ENCODE measurements at regions not wholly inside any gene's neighbourhood (a gene's known extent, or its start where the extent isn't known, plus 50 kb on each side); places are given as distances from the start of the nearest gene placed in this dataset.

DNA sequence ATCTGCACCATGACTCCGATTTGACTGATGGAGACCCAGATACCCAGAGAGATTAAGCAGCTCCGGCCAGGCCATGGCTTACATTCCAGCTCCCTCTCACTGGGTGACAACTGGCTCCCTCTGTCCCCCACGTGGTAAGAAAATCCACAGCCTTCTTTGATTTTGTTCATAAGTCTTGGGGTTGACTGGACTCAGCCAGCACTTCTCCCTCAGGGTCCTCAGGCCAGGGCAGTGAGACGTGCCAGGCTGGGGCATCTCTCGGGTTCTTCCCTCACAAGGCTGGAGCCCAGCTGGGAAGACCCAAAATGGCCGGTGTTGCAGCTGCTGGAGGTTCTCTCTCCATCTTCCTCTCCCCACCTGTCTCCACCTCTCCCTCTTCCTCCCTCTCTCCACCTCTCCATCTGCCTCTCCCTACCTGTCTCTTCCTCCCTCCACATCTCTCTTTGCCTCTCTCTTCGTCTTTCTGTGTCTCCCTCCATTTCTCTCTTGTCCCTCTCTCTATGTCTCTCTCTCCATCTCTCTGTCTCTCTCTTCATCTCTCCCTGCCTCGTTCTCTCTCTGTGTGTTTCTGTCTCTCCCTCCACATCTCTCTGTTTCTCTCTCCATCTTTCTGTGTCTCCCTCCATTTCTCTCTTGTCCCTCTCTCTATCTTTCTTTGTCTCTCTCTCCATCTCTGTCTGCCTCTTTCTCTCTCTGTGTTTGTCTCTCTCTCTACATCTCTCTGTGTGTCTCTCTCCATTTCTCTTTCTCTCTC is 105.3 kb downstream of the FOXL1 start:
- DNase-seq, result no peak

DNA sequence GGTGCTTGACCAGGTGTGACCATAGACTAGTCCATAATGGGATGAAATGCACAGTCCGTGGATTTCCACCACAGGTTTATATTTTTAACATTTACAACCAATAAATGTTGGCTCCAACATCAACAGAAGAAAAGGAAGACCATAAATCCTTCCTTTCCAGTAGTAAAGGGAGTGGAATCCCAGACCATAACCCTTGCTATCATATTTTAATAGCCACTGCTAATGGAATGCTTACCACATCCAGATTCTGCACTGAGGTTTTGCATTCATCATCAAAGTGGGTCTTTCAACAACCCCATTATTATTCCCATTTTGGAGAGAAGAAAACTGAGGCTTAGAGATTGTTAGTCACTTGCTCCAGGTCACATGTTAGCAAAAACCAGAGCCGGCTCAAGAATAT is 106.7 kb downstream of the FOXL1 start:
- no peak for DNase-seq

DNA sequence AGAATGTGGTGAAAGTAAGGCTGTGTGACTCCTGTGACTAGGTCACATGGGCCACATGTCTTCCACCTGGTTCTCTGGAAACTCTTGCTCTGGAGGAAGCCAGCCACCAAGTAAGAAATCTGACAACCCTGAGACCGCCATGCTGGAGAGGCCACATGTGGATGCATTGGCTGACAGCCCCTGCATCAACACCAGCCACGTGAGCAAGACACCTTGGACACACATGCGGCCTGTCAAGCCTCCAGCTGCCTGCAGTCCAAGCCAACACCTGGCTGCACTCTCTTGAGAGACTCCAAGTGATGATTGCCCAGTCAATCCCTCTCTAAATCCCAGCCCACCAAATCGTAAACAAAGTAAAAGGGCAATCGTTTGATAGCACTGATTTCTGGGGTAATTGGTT is 112.6 kb downstream of the FOXL1 start:
- DNase-seq, result no peak

DNA sequence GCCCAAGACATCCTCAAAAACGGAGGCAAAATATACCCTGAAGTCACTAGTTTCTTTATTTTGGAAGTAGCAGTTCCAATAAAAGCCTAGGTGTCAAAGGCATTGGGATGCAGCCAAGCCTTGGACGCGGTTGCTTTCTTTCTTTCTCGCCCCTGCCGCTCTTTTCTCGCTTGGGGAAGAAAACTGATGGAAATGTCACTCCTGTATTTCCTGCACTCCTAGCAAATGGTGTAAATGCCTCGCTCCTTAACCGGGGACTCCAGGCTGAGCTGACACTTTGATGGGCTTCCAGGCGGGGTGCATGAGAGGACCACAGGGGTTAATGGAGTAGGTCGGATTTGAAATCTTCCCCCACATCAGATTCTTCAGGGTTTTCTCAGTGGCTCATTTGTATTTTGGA is 114.1 kb downstream of the FOXL1 start:
- DNase-seq, result no peak

DNA sequence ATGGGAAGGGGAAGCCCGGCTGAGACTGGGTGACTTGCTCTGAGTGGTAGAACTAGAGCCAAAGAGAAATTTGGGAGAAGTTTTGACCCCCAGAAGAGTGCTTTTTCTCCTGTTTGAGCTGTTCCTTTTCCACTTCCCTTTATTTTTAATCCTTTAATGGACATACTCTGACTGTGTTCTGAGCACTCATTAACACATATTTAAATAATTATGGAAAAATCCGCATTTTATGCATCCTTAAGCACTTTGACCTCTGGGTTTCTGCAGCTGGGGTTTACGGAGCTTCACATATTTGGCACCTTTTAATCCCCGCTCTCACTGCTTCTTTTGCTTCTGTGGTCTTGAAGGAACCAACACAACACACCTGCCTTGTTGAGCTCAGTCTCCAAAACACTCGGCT is 114.7 kb downstream of the FOXL1 start:
- no peak for DNase-seq

DNA sequence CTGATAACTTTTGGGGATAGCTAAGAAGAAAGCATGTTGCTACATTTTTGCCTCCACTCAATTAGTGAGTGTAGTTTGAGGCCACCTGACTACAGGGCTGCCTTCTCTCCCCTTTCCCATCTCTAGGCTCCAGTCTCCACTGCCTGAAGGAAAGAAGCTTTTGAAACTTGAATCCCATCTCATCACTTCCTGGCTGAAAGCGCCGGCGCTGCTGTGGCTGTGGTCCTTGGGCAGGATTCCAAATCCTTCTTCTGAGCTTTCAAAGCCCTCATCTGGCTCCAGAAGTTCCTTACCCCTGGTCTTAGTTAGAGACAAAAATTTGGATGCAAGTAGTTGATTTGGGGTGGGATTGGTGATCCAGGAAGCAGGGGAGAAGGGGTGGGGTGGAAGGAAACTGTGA is 119.4 kb downstream of the FOXL1 start:
- DNase-seq, result no peak

DNA sequence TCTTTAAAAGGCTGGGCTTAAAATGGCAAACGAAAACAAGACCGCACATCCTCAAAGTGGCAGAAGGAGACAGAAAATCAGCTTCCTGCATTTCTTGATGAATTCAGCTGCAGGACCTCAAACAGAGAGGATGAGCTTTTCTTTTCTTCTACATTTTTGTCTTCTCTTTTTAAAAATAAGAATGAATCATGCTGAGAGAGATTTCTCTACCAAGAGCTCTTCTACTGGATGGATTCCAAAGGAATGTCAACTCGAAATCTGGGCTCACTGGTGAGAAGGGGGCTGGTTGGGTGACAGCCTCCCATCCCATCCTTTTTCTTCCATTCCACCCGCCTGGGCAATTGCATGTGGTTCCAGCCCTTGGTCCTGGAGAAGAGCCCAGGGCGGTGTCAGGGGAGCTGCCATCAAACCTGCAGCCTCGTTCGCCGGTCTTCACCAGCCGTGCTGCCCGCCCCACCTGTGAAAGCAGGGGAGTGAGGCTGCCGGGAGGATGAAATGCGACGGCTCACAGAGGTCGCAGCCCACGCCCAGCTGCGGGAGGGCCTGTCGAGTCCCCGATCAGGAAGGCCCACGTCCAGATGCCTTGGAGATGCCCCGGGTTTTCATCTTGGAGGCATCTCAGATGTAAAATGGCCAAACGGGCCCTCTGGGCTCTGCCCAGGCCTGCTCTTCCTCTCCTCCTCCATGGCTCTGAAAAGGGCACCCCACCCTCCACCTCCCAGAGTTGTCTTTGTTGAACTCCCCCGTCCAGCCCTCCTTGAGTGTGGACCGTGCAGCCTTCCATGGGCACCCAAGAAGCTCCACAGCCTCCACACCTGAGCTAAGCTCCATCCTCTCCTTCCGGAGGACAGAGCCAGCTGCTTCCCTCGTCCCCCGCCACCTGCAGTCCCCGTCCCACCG is 121.9 kb downstream of the FOXL1 start:
- no peak for DNase-seq

DNA sequence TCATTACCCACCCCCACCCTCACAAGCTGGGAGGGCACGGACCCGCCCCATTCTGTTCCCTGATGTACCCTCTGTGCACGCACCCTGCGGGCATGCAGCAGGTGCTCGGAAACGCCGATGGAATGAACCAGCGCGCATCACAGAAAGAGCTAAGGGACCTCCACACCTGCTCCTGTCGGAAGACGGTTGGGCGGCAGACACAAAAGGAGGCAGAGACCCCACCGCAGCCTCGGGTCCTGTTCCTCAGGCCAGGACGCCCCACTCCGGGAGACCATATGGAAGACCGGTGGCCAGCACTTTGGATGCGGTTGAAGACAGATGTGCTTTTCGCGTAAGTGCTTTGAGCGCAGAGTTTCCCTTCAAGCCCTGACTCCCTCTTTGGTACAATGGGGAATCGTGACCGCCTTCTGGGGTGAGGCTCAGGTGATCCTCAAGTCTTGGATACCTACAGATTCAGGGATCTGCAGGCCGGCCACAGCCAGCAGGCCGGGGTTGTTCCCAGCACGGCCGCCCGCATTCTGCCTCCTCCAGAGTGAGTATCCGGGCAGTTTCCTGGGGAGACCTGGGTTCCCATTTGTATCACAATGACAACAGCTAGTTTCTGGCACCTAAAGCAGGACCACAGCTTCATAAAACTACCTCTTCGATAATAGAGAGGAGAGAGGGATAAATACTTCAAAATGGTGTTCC is 123.1 kb downstream of the FOXL1 start:
- DNase-seq, result no peak

DNA sequence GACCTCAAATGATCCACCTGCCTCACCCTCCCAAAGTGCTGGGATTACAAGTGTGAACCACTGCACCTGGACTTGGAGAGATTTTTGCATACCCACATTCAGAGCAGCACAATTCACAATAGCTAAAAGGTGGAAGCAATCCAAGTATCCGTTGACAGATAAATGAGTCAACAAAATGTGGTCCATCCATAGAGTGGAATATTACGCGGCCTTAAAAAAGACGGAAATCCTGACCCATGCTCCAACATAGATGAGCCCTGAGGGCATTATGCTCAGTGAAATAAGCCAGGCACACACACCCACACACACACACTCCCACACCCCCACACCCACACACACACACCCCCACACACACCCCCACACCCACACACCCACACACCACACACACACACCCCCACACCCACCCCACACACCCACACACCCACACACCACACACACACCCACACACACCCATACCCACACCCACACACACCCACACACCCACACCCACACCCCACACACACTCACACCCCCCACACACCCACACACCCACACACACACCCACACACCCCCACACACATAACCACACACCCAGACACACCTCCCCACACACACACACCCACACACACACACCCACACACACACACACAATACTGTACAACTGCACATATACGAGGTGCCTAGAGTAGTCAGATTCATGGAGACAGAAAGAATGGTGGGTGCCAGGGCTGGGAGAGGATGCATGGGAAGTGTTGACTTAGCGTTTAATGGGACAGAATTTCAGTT is 124.7 kb downstream of the FOXL1 start:
- DNase-seq, result no peak

DNA sequence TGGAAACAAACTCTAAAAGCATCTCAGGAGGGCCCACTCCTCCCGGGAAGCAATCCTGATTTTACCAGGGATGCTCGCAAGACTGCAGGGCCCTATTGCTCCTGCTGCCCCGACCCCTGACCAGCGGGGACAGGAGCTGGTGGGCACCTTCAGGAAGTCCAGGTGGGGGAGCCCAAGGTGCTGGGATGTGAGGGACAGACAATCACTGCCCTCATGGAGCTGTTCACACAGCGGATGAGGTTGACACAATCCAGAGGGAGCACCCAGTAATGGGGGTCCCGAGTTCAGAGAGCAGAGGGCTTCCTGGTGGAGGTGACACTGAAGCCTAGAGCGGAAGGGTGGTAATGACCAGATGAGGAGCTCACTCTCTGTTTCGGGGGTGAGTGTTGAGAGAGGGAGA is 126.2 kb downstream of the FOXL1 start:
- DNase-seq, result no peak

DNA sequence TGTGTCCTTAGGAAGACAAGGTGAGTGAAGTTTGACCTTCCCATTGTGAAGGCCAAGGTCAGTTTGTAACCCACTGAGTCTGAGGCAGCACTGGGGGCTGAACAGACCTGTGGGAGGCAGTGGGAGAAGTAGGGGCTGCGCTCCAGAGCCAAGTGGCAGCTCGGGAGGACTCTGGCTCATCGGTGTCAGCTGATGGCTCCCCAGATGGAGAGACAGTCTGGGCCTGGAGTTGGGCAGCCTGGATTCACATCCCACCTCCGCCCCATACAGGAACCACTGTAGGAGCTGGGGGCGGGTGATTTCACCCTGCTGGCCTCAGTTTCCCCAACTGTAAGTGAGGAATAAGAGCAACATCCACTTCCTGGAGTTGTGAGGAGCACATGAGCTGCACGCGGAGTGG is 128.4 kb downstream of the FOXL1 start:
- DNase-seq, result no peak

DNA sequence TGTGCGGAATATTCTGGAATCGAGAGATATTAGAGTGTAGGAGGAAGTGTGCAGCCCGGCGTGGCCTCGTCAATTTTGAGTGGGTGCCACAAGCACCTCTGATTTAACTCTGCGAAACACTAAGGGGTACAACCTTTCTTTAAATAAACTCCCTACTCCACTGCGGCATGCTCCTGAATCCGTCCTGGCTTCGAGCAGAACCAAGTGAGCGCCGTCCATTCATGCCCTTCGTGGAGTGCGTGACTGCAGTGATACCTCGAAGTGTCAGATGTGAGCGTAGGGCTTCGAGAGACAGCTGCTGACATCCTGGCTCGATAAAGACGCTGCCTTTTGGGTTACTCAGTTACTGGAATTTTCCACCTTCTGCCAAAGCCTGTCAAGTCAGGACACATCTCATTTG is 128.8 kb downstream of the FOXL1 start:
- DNase-seq, result no peak

DNA sequence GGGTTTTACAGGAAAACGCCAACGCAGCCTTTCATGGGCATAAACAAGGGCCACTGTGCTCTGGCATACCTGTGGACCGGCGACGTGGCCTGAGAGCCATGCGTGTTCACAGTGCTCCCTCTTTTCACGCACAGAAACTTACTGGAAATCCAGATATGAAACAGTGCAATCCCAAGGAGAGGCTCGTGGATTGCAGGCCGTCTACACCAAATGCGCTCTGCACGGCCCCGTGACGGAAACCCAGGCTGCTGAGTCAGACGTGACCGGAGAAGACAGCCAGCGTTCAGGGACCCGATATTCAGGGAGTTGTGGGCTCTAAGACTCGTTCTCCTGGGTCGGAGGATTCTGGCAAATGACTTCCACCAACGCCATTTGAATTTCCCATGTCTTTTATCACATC is 129.2 kb downstream of the FOXL1 start:
- DNase-seq, result no peak

DNA sequence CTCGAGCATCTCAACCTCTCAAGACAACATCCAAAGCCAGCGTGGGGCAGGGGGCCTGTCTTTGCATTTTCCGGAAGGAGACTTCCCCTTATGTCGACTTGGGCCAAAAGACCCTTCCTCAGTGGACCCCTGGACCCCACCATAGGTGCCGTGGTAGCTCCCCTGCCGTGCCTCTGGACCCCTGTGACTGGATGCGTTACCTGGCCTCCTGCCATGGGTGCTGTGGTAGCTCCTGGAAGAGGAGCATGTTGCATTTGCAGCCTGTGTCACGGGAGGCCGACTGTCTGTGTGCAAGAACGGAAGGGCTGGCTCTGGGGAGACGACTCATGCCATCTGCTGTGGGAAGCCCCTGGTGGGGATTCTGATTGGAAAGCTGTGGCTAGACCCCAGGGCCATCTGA is 130.1 kb downstream of the FOXL1 start:
- no peak for DNase-seq

DNA sequence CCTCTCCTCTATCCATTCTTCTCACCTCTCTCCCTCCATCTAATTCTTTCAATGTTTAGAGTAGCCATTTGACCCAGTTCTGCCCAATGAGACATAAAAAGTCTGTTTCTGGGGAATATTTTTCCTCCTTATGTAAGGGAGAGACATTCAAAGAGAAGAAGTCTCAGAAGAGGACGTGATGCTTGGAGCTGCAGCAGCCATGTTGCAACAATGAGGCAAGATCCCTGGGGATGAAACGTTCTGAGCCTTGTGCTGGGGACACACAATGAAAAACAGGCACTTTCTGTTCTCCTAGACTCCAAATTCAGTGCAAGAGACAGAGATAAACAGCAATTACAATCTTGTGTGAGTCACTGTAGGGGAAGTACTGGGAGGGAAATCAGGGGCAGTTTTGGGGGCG is 130.8 kb downstream of the FOXL1 start:
- DNase-seq, result no peak

DNA sequence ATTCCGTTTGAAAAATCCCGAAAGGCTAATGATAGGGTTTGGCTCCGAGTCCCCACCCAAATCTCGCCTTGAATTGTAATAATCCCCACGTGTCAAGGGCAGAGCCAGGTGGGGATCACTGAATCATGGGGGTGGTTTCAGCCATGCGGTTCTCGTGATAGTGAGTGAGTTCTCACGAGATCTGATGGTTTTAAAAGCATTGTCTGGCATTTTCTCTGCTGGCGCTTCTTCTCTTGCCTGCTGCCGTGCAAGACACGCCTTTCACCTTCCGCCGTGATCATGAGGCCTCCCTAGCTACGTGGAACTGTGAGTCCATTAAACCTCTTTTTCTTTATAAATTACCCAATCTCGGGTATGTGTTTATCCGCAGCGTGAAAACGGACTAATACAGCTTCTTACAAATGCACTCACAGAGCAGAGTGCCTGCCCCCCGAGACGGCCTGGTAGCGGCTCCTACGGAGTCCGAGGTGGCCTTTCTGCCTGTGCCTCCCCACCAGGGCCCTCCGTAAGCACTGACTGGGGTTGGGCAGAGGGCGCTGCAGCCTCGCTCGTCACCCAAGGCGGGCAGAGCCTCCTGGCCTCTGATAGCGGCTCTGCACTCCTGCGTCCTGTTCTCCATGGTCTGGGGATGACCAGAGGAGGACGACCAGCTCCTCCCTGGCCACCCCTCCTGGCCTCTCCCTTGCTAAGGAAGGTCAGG is 131.7 kb downstream of the FOXL1 start:
- no peak for DNase-seq

DNA sequence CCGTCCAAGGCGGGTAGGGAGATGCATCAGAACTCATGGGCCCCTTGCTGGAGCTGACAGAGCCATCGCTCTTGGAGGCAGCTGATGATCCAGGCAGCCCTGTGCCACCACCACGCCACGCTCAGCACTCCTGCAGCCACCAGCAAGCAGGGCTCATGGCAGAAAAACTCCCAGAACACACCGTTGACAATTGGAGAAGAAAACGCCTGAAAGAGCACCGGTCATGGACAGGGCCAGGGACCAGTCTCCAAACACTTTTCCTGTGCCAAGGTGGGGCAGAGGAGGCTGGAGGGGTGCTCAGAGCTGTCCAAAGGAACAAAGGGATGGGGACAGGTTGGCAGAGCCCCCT is 132.2 kb downstream of the FOXL1 start:
- DNase-seq, result no peak

DNA sequence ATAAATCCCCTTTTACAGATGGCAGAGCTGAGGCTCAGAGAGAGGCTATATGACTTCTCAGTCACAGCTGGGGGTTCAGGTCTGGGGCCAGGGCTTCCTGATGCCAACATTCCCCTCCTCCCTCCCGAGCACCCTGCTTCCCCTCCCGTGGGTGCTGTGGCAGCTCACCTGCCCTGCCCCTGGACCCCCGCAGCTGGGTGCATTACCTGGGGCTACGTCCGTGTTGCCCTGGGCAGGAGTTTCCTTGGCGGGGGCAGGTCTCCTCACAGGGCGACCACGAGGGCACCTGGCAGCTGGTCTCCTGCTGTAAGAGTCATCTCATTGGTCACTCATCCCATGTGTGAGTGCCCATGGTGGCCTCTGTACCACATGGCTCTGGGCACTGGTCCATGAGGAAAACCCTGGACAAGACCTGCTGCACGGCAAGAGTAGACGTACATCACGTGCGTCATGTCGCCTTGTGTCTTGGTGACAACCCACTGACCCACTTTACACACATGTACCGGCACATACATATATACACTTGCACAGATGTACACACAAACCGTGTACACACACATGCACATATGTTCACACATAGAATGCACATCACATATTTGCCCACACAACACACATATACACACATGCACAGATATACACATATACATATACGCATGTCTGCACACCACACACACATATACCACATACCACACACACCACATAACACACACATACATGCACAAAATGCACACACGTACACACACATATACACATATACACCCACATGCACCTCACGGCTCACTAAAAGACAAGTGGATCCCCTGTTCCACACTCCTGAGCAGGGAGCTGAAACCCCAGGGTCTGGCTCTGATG is 134.0 kb downstream of the FOXL1 start:
- DNase-seq, result no peak

DNA sequence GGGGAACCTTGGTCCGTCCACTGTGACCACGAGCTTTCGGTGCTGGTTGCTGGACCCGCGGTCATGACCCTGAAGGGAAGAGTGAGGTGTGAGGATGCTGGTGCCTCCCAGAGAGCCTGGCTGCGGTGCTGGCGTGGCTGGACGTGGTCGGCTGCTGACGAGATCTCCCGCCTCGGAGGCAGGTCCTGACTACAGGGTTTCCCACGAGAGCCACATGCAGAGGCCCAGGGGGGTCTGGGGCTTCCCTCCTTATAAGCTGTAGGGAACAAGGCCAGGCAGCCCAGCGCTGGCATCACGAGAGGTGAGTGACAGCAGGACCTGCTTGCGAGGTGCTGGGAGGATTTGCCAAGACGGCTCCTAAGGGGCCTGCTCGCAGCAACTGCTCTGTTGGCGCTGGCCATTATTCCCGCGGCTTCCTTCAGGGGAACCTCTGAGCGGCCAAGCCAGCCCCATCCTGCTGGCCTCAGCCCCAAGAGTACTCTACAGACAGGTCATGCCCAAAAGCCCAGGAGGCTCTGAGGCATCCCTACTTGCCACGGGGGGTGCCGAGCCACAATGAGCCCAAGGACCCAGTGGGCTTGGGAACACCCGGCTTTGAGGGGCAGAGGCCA is 134.8 kb downstream of the FOXL1 start:
- DNase-seq, result no peak

DNA sequence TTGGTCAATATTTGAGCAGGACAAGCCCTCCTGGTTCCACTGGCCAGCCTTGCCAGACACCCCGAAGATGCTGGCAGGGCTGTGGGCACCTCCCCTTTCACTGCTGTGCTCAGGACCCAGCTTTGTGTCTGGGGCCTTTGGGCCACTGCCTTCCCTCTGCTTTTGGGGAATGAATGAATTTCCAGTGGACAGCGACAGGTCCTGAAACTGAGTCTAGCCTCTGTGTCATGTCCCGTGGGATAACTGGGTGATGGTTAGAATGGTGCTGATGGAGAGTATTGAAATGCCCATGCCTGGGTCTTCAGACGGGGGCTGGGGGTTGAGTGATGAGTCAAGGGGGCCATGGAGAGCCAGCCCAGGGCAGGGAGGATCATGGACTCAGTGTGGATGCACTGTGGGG is 135.8 kb downstream of the FOXL1 start:
- no peak for DNase-seq

DNA sequence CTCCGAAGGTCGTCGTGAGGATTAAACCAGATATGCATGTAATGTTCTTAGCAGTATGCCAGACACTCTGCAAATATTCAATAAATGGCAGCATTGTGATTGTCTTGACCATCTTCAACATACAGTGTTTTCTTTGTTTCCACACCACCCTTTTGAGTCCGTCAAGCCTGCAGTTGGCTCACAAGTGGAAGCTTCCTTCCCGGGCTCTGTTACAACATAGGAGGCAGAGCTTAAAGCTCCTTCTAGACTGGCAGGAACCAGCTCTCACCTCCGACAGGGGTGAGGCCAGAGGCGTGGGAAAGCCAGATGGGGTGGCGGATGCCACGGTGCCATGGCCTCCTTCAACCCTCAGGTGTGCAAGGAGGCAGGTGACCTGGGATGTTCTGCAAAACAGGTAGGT is 138.3 kb downstream of the FOXL1 start:
- DNase-seq, result no peak

All from SHP77 treated with DMSO at 0.1 percent for 48 hours (cell line).